ENCODE measurements at regions not wholly inside any gene's neighbourhood (a gene's known extent, or its start where the extent isn't known, plus 50 kb on each side); places are given as distances from the start of the nearest gene placed in this dataset.

DNA sequence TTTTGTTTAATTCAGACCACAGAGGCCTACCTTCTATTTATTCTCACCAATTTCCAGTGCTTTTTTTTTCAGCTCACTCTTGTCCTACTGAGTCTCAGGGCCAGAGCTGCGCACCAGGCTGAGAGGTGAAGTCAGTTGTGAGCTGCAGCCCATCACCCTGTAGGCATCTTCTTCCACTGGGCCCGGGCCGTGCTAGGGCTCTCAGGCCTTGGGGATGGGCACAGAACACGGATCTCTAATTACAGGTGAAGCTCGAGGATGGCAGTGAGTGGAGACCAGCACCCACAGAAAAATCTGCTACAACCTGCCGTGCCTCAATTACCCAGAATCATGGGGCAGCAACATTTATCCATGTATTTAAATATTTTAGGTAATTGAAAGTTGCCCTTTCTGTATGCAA lies 82.1 kb downstream of the IRX5 start:
- Histone ChIP-seq H3K27me3 (replicated peaks in 1 of 4; ENCODE audit: control extremely low read depth in 1 of 4, control insufficient read depth in 3 of 4, insufficient read depth in 4 of 4, low read length in 3 of 4) (no peaks in the 10 kb centered on the region), H3K9ac (ENCODE audit: low read length) (no peak overlapping the region), H3K4me2 (replicated peaks; ENCODE audit: low read depth, low read length, poor library complexity, severe bottlenecking) (no peak overlapping the region), H4K20me1 (ENCODE audit: control insufficient read depth, insufficient read depth, low read length, poor library complexity, severe bottlenecking) (no peaks in the 10 kb centered on the region), H3K4me1 (ENCODE audit: control insufficient read depth in 2 of 2, insufficient read depth in 2 of 2, low read length in 2 of 2) (no peaks in the 10 kb centered on the region), H3K36me3 (replicated peaks in 1 of 2; ENCODE audit: control extremely low read depth in 1 of 2, control insufficient read depth in 1 of 2, extremely low read depth in 1 of 2, insufficient read depth in 2 of 2, low read length in 1 of 2) (no peaks in the 10 kb centered on the region), H2AFZ (ENCODE audit: insufficient read depth, low read depth, low read length, poor library complexity, severe bottlenecking) (no peak overlapping the region), H3K79me2 (ENCODE audit: control insufficient read depth, insufficient read depth, low read length) (no peaks in the 10 kb centered on the region), H3K9me3 (ENCODE audit: control extremely low read depth in 1 of 3, control insufficient read depth in 2 of 3, insufficient read depth in 1 of 3, low read length in 2 of 3) (no peaks in the 10 kb centered on the region), H3K27ac (ENCODE audit: low read length in 2 of 2) (no peak overlapping the region), H3K4me3 (ENCODE audit: control extremely low read depth in 1 of 5, extremely low read depth in 1 of 5, insufficient read depth in 1 of 5, low read depth in 2 of 5, low read length in 4 of 5) (no peak overlapping the region)
- no peak for DNase-seq
- no peak for ATAC-seq (ENCODE audit: low read depth)
- Mint-ChIP-seq H3K27ac (no peak overlapping the region), H3K4me3 (no peak overlapping the region), H3K9me3 (ENCODE audit: insufficient read depth) (no peaks in the 10 kb centered on the region), H3K27me3 (peaks cover 6% of the 10 kb centered on the region), H3K4me1 (no peaks in the 10 kb centered on the region)
- 84% methylated on average over 4 of the region's 6 CpGs for WGBS (ENCODE audit: insufficient coverage)
- CTCF ChIA-PET = no interaction called here
- intact Hi-C loops (cut with micrococcal nuclease) = no loop called here
- no peak for TF ChIP-seq CTCF (IDR thresholded peaks at IDR 0.05)
- no peak for TF ChIP-seq EZH2 (IDR thresholded peaks at IDR 0.05; ENCODE audit: borderline replicate concordance, insufficient read depth, low read depth, low read length, poor library complexity, severe bottlenecking)
- POLR2A ChIA-PET = no interaction called here

GRCh38 chr16:55014022-55014421 lies 83.4 kb downstream of the IRX5 start:
- ChIA-PET POLR2A (no interaction called here), CTCF (no interaction called here)
- Histone ChIP-seq H3K36me3 (replicated peaks in 1 of 2; ENCODE audit: control extremely low read depth in 1 of 2, control insufficient read depth in 1 of 2, extremely low read depth in 1 of 2, insufficient read depth in 2 of 2, low read length in 1 of 2) (no peaks in the 10 kb centered on the region), H3K79me2 (ENCODE audit: control insufficient read depth, insufficient read depth, low read length) (no peaks in the 10 kb centered on the region), H3K9ac (ENCODE audit: low read length) (no peak overlapping the region), H3K27ac (ENCODE audit: low read length in 2 of 2) (no peak overlapping the region), H3K27me3 (replicated peaks in 1 of 4; ENCODE audit: control extremely low read depth in 1 of 4, control insufficient read depth in 3 of 4, insufficient read depth in 4 of 4, low read length in 3 of 4) (no peaks in the 10 kb centered on the region), H3K9me3 (ENCODE audit: control extremely low read depth in 1 of 3, control insufficient read depth in 2 of 3, insufficient read depth in 1 of 3, low read length in 2 of 3) (peaks cover 0 to 5% (median 0%) of the 10 kb centered on the region in 3 donors), H2AFZ (ENCODE audit: insufficient read depth, low read depth, low read length, poor library complexity, severe bottlenecking) (no peak overlapping the region), H3K4me2 (replicated peaks; ENCODE audit: low read depth, low read length, poor library complexity, severe bottlenecking) (no peak overlapping the region), H3K4me1 (ENCODE audit: control insufficient read depth in 2 of 2, insufficient read depth in 2 of 2, low read length in 2 of 2) (no peaks in the 10 kb centered on the region), H4K20me1 (ENCODE audit: control insufficient read depth, insufficient read depth, low read length, poor library complexity, severe bottlenecking) (no peaks in the 10 kb centered on the region), H3K4me3 (ENCODE audit: control extremely low read depth in 1 of 5, extremely low read depth in 1 of 5, insufficient read depth in 1 of 5, low read depth in 2 of 5, low read length in 4 of 5) (no peak overlapping the region)
- Mint-ChIP-seq H3K4me1 (no peaks in the 10 kb centered on the region), H3K4me3 (no peak overlapping the region), H3K9me3 (ENCODE audit: insufficient read depth) (no peaks in the 10 kb centered on the region), H3K27ac (no peak overlapping the region), H3K27me3 (peaks cover 6% of the 10 kb centered on the region)
- ATAC-seq (ENCODE audit: low read depth) (no peak), DNase-seq (no peak)
- intact Hi-C loops (cut with micrococcal nuclease) = no loop called here
- no peak for TF ChIP-seq EZH2 (IDR thresholded peaks at IDR 0.05; ENCODE audit: borderline replicate concordance, insufficient read depth, low read depth, low read length, poor library complexity, severe bottlenecking)
- no peak for TF ChIP-seq CTCF (IDR thresholded peaks at IDR 0.05)
- 93% methylated on average over 3 of the region's 4 CpGs for WGBS (ENCODE audit: insufficient coverage)
